Prostate gland (tissue), 2 donors: ENCODE measurements at regions not wholly inside any gene's neighbourhood (a gene's known extent, or its start where the extent isn't known, plus 50 kb on each side); places are given as distances from the start of the nearest gene placed in this dataset.

Experiments used
- POLR2A ChIP-seq: fragments of 450-650 bp; IDR thresholded peaks from one replicate; pipeline ENCODE4 v1.6.1; 2016; ENCODE audit warnings: antibody characterized with exemption, mild to moderate bottlenecking
- TF ChIP-seq, protein P1 (sequence below), 4 experiments: fragments of 200-600 bp in 2 of 4; fragments of 450-650 bp in 2 of 4; sonication (generic) in 2 of 4; IDR thresholded peaks; 1 replicate in 3 of 4; 2 replicates in 1 of 4; pipeline ENCODE4 v1.5.1; 2016 to 2019; ENCODE audit warnings: antibody characterized with exemption in 4 of 4, mild to moderate bottlenecking in 2 of 4, moderate library complexity in 2 of 4

DNA sequence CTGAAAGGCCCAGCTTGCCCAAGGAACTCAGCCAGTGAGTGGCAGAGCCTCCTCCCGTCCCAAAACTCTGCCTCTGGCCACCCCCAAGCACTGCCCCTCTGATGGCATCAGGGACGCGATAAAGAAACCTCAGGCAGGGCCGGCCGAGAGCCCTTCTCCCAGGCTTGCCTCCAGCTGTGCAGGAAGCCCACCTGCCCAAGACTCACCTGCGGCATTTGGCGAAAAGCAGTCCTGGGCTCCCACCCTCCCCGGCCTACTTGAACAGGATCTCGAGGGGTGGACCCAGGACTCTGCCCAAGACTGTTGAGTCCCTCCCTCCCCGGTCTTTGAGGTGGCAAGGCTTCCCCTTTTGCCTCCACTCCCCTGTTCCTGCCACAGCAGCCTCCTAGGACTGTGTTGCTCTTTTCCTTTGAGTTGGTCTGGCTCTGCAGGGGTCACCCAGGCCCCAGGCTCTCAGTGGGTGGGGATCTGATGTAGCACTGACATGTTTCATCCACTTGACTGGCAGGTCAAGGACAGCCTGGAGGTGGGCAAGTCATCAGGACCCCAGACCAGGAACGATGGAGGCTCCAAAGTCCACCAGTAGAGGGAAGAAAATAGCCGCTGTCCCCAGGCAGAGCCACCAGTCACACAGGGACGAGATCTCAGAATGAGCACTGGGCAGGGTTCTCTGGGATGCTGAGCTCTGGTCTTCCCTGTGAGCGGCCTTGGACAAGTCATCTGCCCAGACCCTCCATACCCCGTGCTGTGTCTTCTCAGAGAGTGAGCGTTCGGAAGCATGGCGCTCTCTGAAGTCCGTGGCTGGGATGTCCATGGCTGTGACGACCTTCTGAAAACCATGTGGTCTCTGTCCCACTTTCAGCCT, 111.0 kb upstream of the TNRC6C start:
- TF ChIP-seq, protein P1, sequence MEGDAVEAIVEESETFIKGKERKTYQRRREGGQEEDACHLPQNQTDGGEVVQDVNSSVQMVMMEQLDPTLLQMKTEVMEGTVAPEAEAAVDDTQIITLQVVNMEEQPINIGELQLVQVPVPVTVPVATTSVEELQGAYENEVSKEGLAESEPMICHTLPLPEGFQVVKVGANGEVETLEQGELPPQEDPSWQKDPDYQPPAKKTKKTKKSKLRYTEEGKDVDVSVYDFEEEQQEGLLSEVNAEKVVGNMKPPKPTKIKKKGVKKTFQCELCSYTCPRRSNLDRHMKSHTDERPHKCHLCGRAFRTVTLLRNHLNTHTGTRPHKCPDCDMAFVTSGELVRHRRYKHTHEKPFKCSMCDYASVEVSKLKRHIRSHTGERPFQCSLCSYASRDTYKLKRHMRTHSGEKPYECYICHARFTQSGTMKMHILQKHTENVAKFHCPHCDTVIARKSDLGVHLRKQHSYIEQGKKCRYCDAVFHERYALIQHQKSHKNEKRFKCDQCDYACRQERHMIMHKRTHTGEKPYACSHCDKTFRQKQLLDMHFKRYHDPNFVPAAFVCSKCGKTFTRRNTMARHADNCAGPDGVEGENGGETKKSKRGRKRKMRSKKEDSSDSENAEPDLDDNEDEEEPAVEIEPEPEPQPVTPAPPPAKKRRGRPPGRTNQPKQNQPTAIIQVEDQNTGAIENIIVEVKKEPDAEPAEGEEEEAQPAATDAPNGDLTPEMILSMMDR (IDR thresholded peaks at IDR 0.05) = no peak
- TF ChIP-seq POLR2A = no peak
